ENCODE measurements at regions not wholly inside any gene's neighbourhood (a gene's known extent, or its start where the extent isn't known, plus 50 kb on each side); places are given as distances from the start of the nearest gene placed in this dataset.

GRCh38 chr1:4481451-4481850, 173.0 kb upstream of the AJAP1 start:
- no peak for TF ChIP-seq CTCF (IDR thresholded peaks at IDR 0.05)
- TF ChIP-seq POLR2A (IDR thresholded peaks at IDR 0.05; ENCODE audit: low read depth): no peak
